Choroid plexus epithelial cell (primary cell): ENCODE measurements at regions not wholly inside any gene's neighbourhood (a gene's known extent, or its start where the extent isn't known, plus 50 kb on each side); places are given as distances from the start of the nearest gene placed in this dataset.

Source experiments
- DNase-seq: peaks from one replicate; pipeline ENCODE4 v3.0.0-alpha.2; 2010; ENCODE audit warnings: low read depth
- H3K4me3 ChIP-seq: 2 replicates; pipeline ENCODE4 v1.5.1; 2011; ENCODE audit warnings: low read depth, mild to moderate bottlenecking, control low read depth, low read length, moderate library complexity
- CTCF ChIP-seq: conservative IDR thresholded peaks from 2 replicates; pipeline ENCODE4 v1.5.1; 2011; ENCODE audit warnings: low read depth, mild to moderate bottlenecking, control low read depth, inconsistent platforms, low read length, moderate library complexity

- TF ChIP-seq CTCF = no peak
- no peak overlapping the region for H3K4me3 ChIP-seq
- DNase-seq = no peak
Observed at GRCh38 chr13:73245246-73245645, 186.4 kb downstream of the KLF5 start.

DNA sequence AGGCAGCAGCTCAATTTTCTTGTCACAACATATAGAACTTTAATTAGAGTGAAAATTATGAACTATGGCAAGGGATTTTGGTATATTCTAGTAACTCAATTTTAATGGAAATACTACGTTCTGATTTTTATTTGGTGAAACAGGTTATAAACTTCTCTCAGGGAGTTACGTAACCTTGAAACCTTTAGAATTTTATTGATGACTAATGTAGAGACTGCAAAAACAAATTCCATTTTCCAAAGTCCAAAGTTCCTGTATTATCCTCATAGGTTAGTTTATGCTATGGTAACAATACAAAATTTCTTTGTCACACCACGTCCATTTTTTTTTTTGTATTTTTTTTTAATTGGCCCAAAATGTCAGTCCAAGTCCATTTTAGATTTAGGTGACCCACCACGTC is 185.7 kb downstream of the KLF5 start:
- no peak overlapping the region for H3K4me3 ChIP-seq
- DNase-seq = no peak
- no peak for TF ChIP-seq CTCF

DNA sequence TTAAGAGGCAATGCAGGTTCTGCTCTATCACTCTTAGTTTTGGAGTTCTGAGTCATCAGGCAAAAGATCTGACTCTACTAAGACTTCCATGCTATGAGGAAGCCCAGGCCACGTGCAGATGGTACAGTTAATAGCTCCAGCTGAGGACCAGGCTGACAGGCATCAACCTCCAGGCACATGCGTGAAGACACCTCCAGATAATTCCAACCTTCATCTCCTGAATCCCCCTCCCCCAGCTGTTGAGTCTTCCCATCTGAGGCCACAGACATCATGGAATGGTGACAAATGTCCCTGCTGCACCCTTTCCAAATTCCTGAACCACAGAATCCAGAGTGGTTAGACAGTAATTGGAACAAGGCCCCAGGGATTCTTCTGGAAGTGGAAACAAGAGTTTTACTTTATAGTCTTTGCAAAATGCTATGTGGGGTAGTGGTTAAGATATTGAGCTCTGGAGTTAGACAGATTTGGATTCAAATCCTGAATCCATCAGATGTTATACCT is 183.8 kb downstream of the KLF5 start:
- TF ChIP-seq CTCF = no peak
- no peak for DNase-seq
- no peak overlapping the region for H3K4me3 ChIP-seq

- no peak overlapping the region for H3K4me3 ChIP-seq
- TF ChIP-seq CTCF = no peak
Observed at GRCh38 chr13:73240193-73240592, 181.4 kb downstream of the KLF5 start.

DNA sequence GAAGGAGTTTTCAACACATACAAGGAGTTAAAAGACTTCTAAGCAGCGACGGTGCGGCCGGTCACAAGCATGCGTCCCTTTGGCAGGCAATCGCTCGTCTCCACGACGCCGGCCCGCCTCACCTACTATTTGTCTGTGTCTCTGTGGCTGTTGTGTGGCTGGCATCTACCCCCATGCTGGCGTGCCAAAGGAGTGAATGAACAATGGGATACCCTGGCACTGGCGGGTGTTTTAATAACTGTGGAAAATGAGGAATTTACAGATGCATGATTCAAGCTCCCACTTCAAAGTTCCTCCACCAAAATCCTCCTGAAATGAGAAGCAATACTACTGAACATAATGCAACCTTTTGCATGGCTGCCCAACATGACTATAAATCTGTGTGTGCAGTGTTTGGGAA is 176.6 kb downstream of the KLF5 start:
- TF ChIP-seq CTCF = no peak
- DNase-seq = no peak
- no peak overlapping the region for H3K4me3 ChIP-seq

More at GRCh38 chr13:73240193-73240592, 181.4 kb downstream of the KLF5 start:
- peak; percentile 26 for DNase-seq

DNA sequence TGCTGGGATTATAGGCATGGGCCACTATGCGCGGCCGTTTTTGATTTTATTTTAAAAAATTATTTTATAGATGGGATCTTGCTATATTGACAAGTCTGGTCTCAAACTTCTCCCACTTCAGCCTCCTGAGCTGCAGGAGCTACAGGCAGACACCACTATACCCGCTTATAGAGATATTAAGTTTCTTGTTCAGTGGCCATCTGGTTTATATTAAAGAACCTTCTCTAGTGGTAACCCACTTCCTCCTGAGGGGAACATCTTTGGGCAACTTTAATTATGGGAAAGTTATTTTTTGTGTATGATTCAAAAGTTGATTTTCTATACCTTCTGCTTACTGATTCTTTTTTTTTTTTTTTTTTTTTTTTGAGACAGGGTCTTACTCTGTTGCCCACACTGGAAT is 172.7 kb downstream of the KLF5 start:
- H3K4me3 ChIP-seq = no peak overlapping the region
- no peak for TF ChIP-seq CTCF
- no peak for DNase-seq

DNA sequence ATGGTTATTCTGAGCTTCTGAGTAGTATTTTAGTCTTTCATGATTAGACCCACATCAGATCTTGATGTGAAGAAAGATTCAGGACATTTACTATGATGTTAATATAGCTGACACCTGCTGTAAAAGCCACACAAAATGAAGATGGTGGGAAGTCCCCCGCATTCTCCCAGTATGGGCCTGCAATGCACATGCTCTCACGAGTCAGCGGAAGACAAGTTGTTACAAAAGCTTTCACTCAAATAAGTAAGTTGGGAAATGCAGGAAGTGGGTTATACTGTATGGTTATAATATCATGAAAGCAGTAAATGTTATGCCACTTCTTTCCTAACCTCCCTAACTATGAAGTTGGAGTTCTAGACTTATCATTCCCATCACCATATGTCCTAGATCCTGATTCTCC is 171.9 kb downstream of the KLF5 start:
- peak; percentile 10 for DNase-seq
- no peak for TF ChIP-seq CTCF
- H3K4me3 ChIP-seq = no peak overlapping the region
